HG02852 (cell line): ENCODE measurements at regions not wholly inside any gene's neighbourhood (a gene's known extent, or its start where the extent isn't known, plus 50 kb on each side); places are given as distances from the start of the nearest gene placed in this dataset.
"Not testable (repeated sequence)": the region's sequence is repeated elsewhere in the genome, so short reads cannot be mapped to it uniquely, and the experiment has no call there.

Experiments used
- ATAC-seq: cut with Tn5 transposase; IDR thresholded peaks from one replicate; pipeline ENCODE4 v1.9.1; 2021; ENCODE audit warnings: mild to moderate bottlenecking, moderate library complexity; ENCODE audit not compliant: unreplicated experiment

- ATAC-seq = no peak
Measured at GRCh38 chrX:148080593-148080992, 99.5 kb downstream of the FMR1NB start.

- no peak for ATAC-seq
Measured at GRCh38 chrX:148084611-148085010, 103.5 kb downstream of the FMR1NB start.

- no peak for ATAC-seq
Measured at GRCh38 chrX:148120151-148120550, 139.0 kb downstream of the FMR1NB start.

GRCh38 chrX:148120999-148121623 is 140.0 kb downstream of the FMR1NB start:
- no peak for ATAC-seq

GRCh38 chrX:148128872-148129505 is 147.9 kb downstream of the FMR1NB start:
- ATAC-seq = not testable (repeated sequence)

- ATAC-seq = no peak
Measured at GRCh38 chrX:148133105-148133725, 152.1 kb downstream of the FMR1NB start.

GRCh38 chrX:148134578-148134977 is 153.4 kb downstream of the FMR1NB start:
- ATAC-seq = no peak

GRCh38 chrX:148135738-148136137 is 154.6 kb downstream of the FMR1NB start:
- no peak for ATAC-seq

- ATAC-seq = no peak
Measured at GRCh38 chrX:148146121-148146520, 165.0 kb downstream of the FMR1NB start.

- no peak for ATAC-seq
Measured at GRCh38 chrX:148156986-148157385, 175.8 kb downstream of the FMR1NB start.

GRCh38 chrX:148159796-148160195 is 178.7 kb downstream of the FMR1NB start:
- ATAC-seq = no peak

- ATAC-seq = no peak
Measured at GRCh38 chrX:148161701-148162100, 180.6 kb downstream of the FMR1NB start.

- ATAC-seq = no peak
Measured at GRCh38 chrX:148185631-148186030, 204.5 kb downstream of the FMR1NB start.

- no peak for ATAC-seq
Measured at GRCh38 chrX:148192547-148192946, 211.4 kb downstream of the FMR1NB start.

- ATAC-seq = no peak
Measured at GRCh38 chrX:148193759-148194158, 212.6 kb downstream of the FMR1NB start.

- ATAC-seq = no peak
Measured at GRCh38 chrX:148203531-148203930, 222.4 kb downstream of the FMR1NB start.

GRCh38 chrX:148204195-148204594 is 223.1 kb downstream of the FMR1NB start:
- no peak for ATAC-seq

- no peak for ATAC-seq
Measured at GRCh38 chrX:148214786-148215185, 233.6 kb downstream of the FMR1NB start.

- ATAC-seq = no peak
Measured at GRCh38 chrX:148215726-148216125, 234.6 kb downstream of the FMR1NB start.

- ATAC-seq = no peak
Measured at GRCh38 chrX:148223361-148223760, 242.2 kb downstream of the FMR1NB start.

GRCh38 chrX:148228521-148228920 is 247.4 kb downstream of the FMR1NB start:
- ATAC-seq = no peak

- no peak for ATAC-seq
Measured at GRCh38 chrX:148229801-148230303, 248.7 kb downstream of the FMR1NB start.
